Ascending aorta (tissue), 2 donors: ENCODE measurements at regions not wholly inside any gene's neighbourhood (a gene's known extent, or its start where the extent isn't known, plus 50 kb on each side); places are given as distances from the start of the nearest gene placed in this dataset.
"Not testable (repeated sequence)": the region's sequence is repeated elsewhere in the genome, so short reads cannot be mapped to it uniquely, and the experiment has no call there.

Source experiments
- DNase-seq, 2 donors: peaks; one replicate each; pipeline ENCODE4 v3.0.0-alpha.2; 2019; ENCODE audit warnings: low spot score in 2 of 2
- H3K27ac ChIP-seq, 2 donors: fragments of 200-600 bp; sonication (generic); one replicate each; pipeline ENCODE4 v1.5.1; 2016 to 2017; ENCODE audit warnings: mild to moderate bottlenecking in 1 of 2
- H3K27me3 ChIP-seq: fragments of 200-600 bp; sonication (generic); one replicate; pipeline ENCODE4 v1.5.1; 2017
- H3K36me3 ChIP-seq, 2 donors: fragments of 200-600 bp; sonication (generic); one replicate each; pipeline ENCODE4 v1.5.1; 2016
- H3K4me1 ChIP-seq, 2 donors: fragments of 200-600 bp; sonication (generic); one replicate each; pipeline ENCODE4 v1.5.1; 2016 to 2017; ENCODE audit warnings: mild to moderate bottlenecking in 1 of 2
- H3K4me3 ChIP-seq, 2 donors: fragments of 200-600 bp; sonication (generic); one replicate each; pipeline ENCODE4 v1.5.1; 2016 to 2017; ENCODE audit warnings: mild to moderate bottlenecking in 1 of 2
- H3K9me3 ChIP-seq, 2 donors: fragments of 200-600 bp; sonication (generic); one replicate each; pipeline ENCODE4 v1.5.1; 2016
- intact Hi-C: fragments of 100-400 bp; cut with DNase I; formaldehyde crosslinking; loops from one replicate; pipeline ENCODE4 v1.15.1; 2023
- TF ChIP-seq, protein P1 (sequence below), 3 experiments: fragments of 200-600 bp in 2 of 3; fragments of 450-650 bp in 1 of 3; sonication (generic) in 2 of 3; IDR thresholded peaks; one replicate each; pipeline ENCODE4 v1.5.1; 2016 to 2019; ENCODE audit warnings: antibody characterized with exemption in 3 of 3, mild to moderate bottlenecking in 1 of 3, moderate library complexity in 1 of 3

DNA sequence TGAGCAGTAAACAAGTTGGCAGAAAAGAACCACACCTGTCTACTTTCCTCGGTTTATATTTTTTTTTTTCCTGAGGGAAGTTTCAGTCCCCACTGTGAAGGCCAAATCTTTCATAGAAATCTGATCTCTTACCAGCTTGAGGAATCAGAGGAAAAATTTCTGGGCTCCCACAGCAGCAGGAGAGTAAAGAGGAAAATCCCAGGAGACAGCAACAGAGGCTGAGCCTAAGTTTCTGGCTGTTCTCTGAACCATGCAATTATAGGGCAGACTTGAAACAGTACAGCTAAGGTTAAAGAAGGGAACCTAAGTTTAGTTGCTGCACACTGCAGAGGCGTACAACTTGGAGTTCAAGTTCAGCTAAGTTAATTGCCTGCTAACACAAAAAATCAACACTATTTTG is 1090.9 kb upstream of the INTU start:
- no peak for DNase-seq
- H3K27me3 ChIP-seq = no peaks in the 10 kb centered on the region
- no peaks in the 10 kb centered on the region for H3K4me1 ChIP-seq
- no peak overlapping the region for H3K4me3 ChIP-seq
- intact Hi-C loops = no loop called here
- no peaks in the 10 kb centered on the region for H3K9me3 ChIP-seq
- TF ChIP-seq, protein P1, sequence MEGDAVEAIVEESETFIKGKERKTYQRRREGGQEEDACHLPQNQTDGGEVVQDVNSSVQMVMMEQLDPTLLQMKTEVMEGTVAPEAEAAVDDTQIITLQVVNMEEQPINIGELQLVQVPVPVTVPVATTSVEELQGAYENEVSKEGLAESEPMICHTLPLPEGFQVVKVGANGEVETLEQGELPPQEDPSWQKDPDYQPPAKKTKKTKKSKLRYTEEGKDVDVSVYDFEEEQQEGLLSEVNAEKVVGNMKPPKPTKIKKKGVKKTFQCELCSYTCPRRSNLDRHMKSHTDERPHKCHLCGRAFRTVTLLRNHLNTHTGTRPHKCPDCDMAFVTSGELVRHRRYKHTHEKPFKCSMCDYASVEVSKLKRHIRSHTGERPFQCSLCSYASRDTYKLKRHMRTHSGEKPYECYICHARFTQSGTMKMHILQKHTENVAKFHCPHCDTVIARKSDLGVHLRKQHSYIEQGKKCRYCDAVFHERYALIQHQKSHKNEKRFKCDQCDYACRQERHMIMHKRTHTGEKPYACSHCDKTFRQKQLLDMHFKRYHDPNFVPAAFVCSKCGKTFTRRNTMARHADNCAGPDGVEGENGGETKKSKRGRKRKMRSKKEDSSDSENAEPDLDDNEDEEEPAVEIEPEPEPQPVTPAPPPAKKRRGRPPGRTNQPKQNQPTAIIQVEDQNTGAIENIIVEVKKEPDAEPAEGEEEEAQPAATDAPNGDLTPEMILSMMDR (IDR thresholded peaks at IDR 0.05) = no peak
- H3K36me3 ChIP-seq = no peaks in the 10 kb centered on the region
- no peak overlapping the region for H3K27ac ChIP-seq

DNA sequence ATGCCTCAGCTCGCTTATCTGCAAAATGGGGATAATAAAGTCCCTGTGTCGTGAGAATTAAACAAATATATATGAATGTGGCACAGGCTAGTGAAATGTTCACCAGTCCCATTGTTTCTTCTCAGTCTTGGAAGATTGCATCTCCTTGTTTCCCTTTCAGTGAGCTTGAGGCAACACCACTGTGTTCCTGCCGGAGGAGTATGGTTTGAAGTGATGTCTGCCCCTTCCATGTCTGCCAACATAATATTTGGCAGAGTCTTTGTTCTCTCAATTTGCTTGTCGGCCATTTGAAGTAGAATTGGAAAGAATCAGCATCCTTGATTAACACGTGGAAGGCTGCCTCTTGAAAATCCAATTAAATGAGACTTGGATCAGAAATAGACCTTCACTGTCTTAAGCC is 1088.5 kb upstream of the INTU start:
- TF ChIP-seq, protein P1 (IDR thresholded peaks at IDR 0.05) = no peak
- Histone ChIP-seq H3K36me3 (no peaks in the 10 kb centered on the region), H3K27me3 (no peaks in the 10 kb centered on the region), H3K27ac (no peak overlapping the region), H3K9me3 (no peaks in the 10 kb centered on the region), H3K4me1 (no peaks in the 10 kb centered on the region), H3K4me3 (no peak overlapping the region)
- intact Hi-C loops = no loop called here
- no peak for DNase-seq

DNA sequence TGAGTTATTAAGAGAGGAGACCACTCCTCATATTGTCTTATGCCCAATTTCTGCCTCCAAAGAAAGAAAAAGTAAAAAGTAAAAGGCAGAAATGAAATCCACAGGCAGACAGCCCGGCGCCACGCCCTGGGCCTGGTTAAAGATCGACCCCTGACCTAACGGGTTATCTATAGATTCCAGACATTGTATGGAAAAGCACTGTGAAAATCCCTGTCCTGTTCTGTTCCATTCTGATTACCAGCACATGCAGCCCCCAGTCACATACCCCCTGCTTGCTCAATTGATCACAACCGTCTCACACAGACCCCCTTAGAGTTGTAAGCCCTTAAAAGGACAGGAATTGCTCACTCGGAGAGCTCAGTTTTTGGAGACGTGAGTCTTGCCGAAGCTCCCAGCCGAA is 1086.6 kb upstream of the INTU start:
- H3K4me1 ChIP-seq, DNase-seq, intact Hi-C loops, H3K27me3 ChIP-seq, H3K4me3 ChIP-seq, H3K9me3 ChIP-seq, H3K27ac ChIP-seq, H3K36me3 ChIP-seq: not testable (repeated sequence)

DNA sequence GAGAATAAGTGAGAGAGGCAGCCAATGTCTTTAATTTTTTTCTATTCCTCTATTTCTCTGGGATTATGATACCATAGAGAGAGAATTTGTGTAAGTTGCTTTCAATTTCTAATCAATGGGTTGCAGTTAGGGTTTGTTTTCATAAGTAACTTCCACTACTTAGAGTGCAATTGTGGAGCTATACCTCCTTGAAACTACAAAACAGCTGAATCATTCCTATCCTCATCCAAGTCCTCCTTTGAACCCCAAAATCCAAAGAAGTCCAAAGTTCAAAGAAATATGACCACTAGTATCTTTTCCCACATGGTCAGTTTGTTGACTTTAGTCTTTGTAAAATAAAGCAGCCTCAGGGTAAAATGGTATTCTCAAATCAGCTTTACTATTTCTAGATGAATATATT is 1085.4 kb upstream of the INTU start:
- H3K27me3 ChIP-seq = no peaks in the 10 kb centered on the region
- H3K9me3 ChIP-seq = no peaks in the 10 kb centered on the region
- no peak for DNase-seq
- H3K4me3 ChIP-seq = no peak overlapping the region
- intact Hi-C loops = no loop called here
- H3K27ac ChIP-seq = no peak overlapping the region
- no peaks in the 10 kb centered on the region for H3K4me1 ChIP-seq
- H3K36me3 ChIP-seq = no peaks in the 10 kb centered on the region
- TF ChIP-seq, protein P1 (IDR thresholded peaks at IDR 0.05) = no peak

DNA sequence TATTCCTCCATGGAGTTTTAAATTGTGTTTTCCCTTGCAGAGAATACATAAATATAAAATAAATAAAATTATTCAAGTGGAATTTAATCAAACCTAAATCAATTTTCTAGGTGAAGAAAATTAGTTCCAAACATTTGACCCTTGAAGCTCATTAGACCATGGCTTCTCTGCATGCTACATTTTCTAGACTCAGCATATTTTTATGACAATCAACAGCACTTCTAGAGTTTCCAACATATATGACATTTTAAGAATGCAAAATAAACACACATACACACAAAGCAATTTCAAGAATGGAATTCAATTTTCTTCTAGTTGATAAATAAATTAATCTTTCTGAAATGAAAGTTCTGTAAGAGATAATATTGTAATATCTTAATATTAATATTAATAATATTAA is 1083.9 kb upstream of the INTU start:
- H3K27ac ChIP-seq = no peak overlapping the region
- H3K36me3 ChIP-seq = no peaks in the 10 kb centered on the region
- TF ChIP-seq, protein P1 (IDR thresholded peaks at IDR 0.05) = no peak
- H3K4me1 ChIP-seq = no peaks in the 10 kb centered on the region
- H3K27me3 ChIP-seq = no peaks in the 10 kb centered on the region
- intact Hi-C loops = no loop called here
- DNase-seq = no peak
- no peak overlapping the region for H3K4me3 ChIP-seq
- no peaks in the 10 kb centered on the region for H3K9me3 ChIP-seq

DNA sequence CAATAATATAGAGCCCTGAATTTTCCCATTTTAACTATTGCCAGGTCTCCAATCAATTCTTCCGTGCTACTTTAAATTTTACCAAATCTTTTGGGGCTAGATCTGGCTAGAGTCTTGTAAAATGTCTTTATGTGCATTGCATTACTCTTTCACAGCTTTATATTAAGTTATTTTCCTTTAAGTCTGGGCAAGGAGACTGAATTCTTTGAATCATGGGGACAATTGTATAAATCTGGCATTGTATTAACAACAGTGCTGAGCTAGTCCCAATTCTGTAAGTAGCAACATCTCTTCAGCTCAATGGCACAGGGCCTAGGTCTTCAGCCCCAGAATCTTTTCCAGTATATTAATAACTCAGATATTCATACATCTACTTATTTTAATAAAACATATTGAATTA is 1080.4 kb upstream of the INTU start:
- DNase-seq = no peak
- Histone ChIP-seq H3K36me3 (no peaks in the 10 kb centered on the region), H3K9me3 (no peaks in the 10 kb centered on the region), H3K4me3 (no peak overlapping the region), H3K4me1 (no peaks in the 10 kb centered on the region), H3K27ac (no peak overlapping the region), H3K27me3 (no peaks in the 10 kb centered on the region)
- intact Hi-C loops = no loop called here
- TF ChIP-seq, protein P1 (IDR thresholded peaks at IDR 0.05) = no peak
